AG04450 (cell line): ENCODE measurements at regions not wholly inside any gene's neighbourhood (a gene's known extent, or its start where the extent isn't known, plus 50 kb on each side); places are given as distances from the start of the nearest gene placed in this dataset.

Source experiments
- CTCF ChIA-PET: fragments of 300-600, 350-600 bp; formaldehyde crosslinking; extraction: SDS; loops from one replicate; lab custom pipeline; 2022; ENCODE audit warnings: antibody characterized with exemption, inconsistent platforms; lab: Charles Lee
- POLR2A ChIA-PET: fragments of 350-600 bp; formaldehyde crosslinking; extraction: SDS; loops from one replicate; lab custom pipeline; 2021; ENCODE audit warnings: antibody characterized with exemption, inconsistent platforms; lab: Yijun Ruan, JAX
- DNase-seq: peaks from one replicate; pipeline ENCODE4 v3.0.0-alpha.2; 2011; ENCODE audit warnings: low read depth, low spot score
- H3K27ac ChIP-seq: one replicate; pipeline ENCODE4 v1.5.1; 2012; ENCODE audit warnings: low read depth, low read length, control low read depth
- H3K27me3 ChIP-seq: one replicate; pipeline ENCODE4 v1.6.0; 2012; ENCODE audit warnings: low read length; ENCODE audit not compliant: control insufficient read depth, insufficient read depth
- H3K4me3 ChIP-seq: 2 replicates; pipeline ENCODE4 v1.5.1; 2011; ENCODE audit warnings: mild to moderate bottlenecking, low read depth, low read length, control low read depth
- H3K9me3 ChIP-seq: 2 replicates; pipeline ENCODE4 v1.5.1; 2012; ENCODE audit warnings: low read length; ENCODE audit not compliant: control insufficient read depth, insufficient read depth
- TF ChIP-seq, protein P1 (sequence below): IDR thresholded peaks from 2 replicates; pipeline ENCODE4 v1.5.1; 2011; ENCODE audit warnings: low read depth, low read length, control low read depth, inconsistent platforms

DNA sequence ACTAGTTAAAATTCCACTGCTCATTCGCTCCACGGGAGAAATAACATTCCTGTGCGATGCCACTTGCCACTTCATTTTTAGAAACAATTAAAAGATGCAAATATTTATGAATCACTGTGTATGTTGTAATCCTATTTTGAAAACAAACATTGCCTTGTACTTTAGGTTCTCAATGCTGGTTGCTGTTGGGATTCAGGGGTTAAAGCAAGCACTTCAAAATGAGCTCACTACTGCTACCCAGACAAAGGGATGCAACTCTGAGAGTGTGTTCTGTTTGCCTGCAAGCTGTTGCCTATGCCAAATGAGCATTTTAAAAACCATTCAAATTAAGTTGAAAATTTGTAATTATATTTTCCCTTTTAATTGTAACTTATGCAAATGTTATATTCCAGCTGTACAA lies 87.5 kb downstream of the RWDD3 start:
- ChIA-PET POLR2A (no interaction called here), CTCF (no interaction called here)
- H3K27me3 ChIP-seq = no peaks in the 10 kb centered on the region
- H3K27ac ChIP-seq = no peak overlapping the region
- TF ChIP-seq, protein P1, sequence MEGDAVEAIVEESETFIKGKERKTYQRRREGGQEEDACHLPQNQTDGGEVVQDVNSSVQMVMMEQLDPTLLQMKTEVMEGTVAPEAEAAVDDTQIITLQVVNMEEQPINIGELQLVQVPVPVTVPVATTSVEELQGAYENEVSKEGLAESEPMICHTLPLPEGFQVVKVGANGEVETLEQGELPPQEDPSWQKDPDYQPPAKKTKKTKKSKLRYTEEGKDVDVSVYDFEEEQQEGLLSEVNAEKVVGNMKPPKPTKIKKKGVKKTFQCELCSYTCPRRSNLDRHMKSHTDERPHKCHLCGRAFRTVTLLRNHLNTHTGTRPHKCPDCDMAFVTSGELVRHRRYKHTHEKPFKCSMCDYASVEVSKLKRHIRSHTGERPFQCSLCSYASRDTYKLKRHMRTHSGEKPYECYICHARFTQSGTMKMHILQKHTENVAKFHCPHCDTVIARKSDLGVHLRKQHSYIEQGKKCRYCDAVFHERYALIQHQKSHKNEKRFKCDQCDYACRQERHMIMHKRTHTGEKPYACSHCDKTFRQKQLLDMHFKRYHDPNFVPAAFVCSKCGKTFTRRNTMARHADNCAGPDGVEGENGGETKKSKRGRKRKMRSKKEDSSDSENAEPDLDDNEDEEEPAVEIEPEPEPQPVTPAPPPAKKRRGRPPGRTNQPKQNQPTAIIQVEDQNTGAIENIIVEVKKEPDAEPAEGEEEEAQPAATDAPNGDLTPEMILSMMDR = no peak
- no peak for DNase-seq
- H3K4me3 ChIP-seq = no peak overlapping the region
- H3K9me3 ChIP-seq = no peaks in the 10 kb centered on the region

DNA sequence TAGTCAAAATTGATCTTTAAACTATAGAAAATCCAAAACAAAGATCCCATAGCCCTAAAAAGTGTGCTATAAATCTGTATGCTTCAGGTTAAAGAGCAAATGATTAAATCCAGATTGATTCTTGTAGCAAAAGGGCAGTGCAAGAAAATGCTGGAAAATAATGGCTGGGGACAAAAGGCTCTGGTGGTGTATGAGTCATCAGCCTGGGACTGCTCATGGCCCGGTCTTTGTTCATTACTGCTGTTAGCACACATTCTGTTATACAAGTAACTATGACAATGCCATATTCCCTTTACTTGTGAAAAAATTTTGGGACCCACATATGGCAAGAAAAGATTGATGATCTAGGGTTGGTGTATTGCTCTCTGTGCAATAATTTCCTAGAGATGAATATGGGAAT lies 89.1 kb downstream of the RWDD3 start:
- Histone ChIP-seq H3K9me3 (no peaks in the 10 kb centered on the region), H3K27me3 (no peaks in the 10 kb centered on the region), H3K27ac (no peak overlapping the region), H3K4me3 (no peak overlapping the region)
- POLR2A ChIA-PET = no interaction called here
- CTCF ChIA-PET = no interaction called here
- DNase-seq = no peak
- TF ChIP-seq, protein P1 = no peak

GRCh38 chr1:95325349-95325748 lies 91.3 kb downstream of the RWDD3 start:
- TF ChIP-seq, protein P1 = no peak
- POLR2A ChIA-PET = no interaction called here
- Histone ChIP-seq H3K4me3 (no peak overlapping the region), H3K27me3 (no peaks in the 10 kb centered on the region), H3K9me3 (no peaks in the 10 kb centered on the region), H3K27ac (no peak overlapping the region)
- CTCF ChIA-PET = no interaction called here
- DNase-seq = no peak

- POLR2A ChIA-PET = no interaction called here
- CTCF ChIA-PET = no interaction called here
- H3K27ac ChIP-seq = no peak overlapping the region
These were observed 92.0 kb downstream of the RWDD3 start for GRCh38 chr1:95326023-95326422.

GRCh38 chr1:95332754-95333153 lies 98.7 kb downstream of the RWDD3 start:
- no peaks in the 10 kb centered on the region for H3K27me3 ChIP-seq
- no peaks in the 10 kb centered on the region for H3K9me3 ChIP-seq
- TF ChIP-seq, protein P1 = no peak
- ChIA-PET POLR2A (no interaction called here), CTCF (no interaction called here)
- H3K27ac ChIP-seq = no peak overlapping the region
- H3K4me3 ChIP-seq = no peak overlapping the region
- DNase-seq = no peak

More at GRCh38 chr1:95326023-95326422, 92.0 kb downstream of the RWDD3 start:
- Histone ChIP-seq H3K4me3 (no peak overlapping the region), H3K27me3 (no peaks in the 10 kb centered on the region), H3K9me3 (no peaks in the 10 kb centered on the region)
- no peak for DNase-seq
- TF ChIP-seq, protein P1 = no peak
